ENCODE measurements at regions not wholly inside any gene's neighbourhood (a gene's known extent, or its start where the extent isn't known, plus 50 kb on each side); places are given as distances from the start of the nearest gene placed in this dataset. TPM values are rescaled to one million over a fixed set of nuclear protein-coding genes. Genes with fewer than 3 reads are reported as not detected.

- Histone ChIP-seq H3K27me3 (no peaks in the 10 kb centered on the region), H3K27ac (peak overlapping the region; percentile 64 to 86 (median 80)), H3K9me3 (no peaks in the 10 kb centered on the region), H3K4me3 (peak overlapping the region in 1 of 2 donors; percentile 44), H3K4me1 (peaks cover 9% of the 10 kb centered on the region), H3K36me3 (replicated peaks in 1 of 2; ENCODE audit: insufficient read depth in 1 of 2, low read depth in 2 of 2) (no peaks in the 10 kb centered on the region)
- peak; percentile 93 for ATAC-seq
- TF ChIP-seq, protein P1, sequence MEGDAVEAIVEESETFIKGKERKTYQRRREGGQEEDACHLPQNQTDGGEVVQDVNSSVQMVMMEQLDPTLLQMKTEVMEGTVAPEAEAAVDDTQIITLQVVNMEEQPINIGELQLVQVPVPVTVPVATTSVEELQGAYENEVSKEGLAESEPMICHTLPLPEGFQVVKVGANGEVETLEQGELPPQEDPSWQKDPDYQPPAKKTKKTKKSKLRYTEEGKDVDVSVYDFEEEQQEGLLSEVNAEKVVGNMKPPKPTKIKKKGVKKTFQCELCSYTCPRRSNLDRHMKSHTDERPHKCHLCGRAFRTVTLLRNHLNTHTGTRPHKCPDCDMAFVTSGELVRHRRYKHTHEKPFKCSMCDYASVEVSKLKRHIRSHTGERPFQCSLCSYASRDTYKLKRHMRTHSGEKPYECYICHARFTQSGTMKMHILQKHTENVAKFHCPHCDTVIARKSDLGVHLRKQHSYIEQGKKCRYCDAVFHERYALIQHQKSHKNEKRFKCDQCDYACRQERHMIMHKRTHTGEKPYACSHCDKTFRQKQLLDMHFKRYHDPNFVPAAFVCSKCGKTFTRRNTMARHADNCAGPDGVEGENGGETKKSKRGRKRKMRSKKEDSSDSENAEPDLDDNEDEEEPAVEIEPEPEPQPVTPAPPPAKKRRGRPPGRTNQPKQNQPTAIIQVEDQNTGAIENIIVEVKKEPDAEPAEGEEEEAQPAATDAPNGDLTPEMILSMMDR (IDR thresholded peaks at IDR 0.05), result peak; percentile 72 to 94 (median 90)
- peak in 2 of 3 donors; percentile 31 to 45 for TF ChIP-seq POLR2A (IDR thresholded peaks at IDR 0.05)
- intact Hi-C loops (cut with DNase I), result no loop called here
- peak; percentile 84 to 91 (median 87) for DNase-seq
- WGBS, 2 donors, result 5% methylated on average over 19 of the region's 19 CpGs
Observed at GRCh38 chr5:69042915-69043654, 50.7 kb upstream of the SLC30A5 start.

DNA sequence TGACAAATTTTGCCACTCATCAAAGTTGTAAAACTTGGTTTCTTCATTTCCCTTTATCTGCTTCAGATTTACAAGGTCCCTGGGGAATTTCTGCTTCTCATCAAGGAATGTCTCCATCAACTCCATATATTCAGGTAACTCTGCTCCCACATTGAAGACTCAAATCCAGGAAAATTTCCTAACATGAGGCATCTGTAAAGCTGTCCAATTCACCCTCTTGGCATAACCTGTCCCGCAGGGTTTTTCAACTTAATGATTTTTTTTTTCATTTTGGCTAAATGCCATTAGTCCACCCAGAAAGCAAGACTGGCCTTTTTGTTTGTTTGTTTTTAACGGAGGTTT lies 50.2 kb upstream of the SLC30A5 start:
- Histone ChIP-seq H3K9me3 (no peaks in the 10 kb centered on the region), H3K27me3 (no peaks in the 10 kb centered on the region), H3K4me3 (peak overlapping the region in 1 of 2 donors; percentile 44), H3K4me1 (peaks cover 9% of the 10 kb centered on the region), H3K36me3 (replicated peaks in 1 of 2; ENCODE audit: insufficient read depth in 1 of 2, low read depth in 2 of 2) (no peaks in the 10 kb centered on the region), H3K27ac (peak overlapping the region in 3 of 4 donors; percentile 78 to 86 (median 82))
- WGBS, 2 donors, result 12 to 25% methylated on average over 2 of the region's 2 CpGs
- ATAC-seq (peak; percentile 36), DNase-seq (peak in 1 of 4 donors; percentile 2)
- intact Hi-C loops (cut with DNase I), result no loop called here
- TF ChIP-seq, protein P1 (IDR thresholded peaks at IDR 0.05), result no peak
- no peak for TF ChIP-seq POLR2A (IDR thresholded peaks at IDR 0.05)

Small RNA genes lying in the stretch of these regions (small RNA-seq; reads per million reads assigned to genes)
- gene RF00096, result not detected
- not detected for gene RN7SKP251
- gene VWA8P1, result not detected
